Astrocyte of the hippocampus (primary cell): ENCODE measurements at regions not wholly inside any gene's neighbourhood (a gene's known extent, or its start where the extent isn't known, plus 50 kb on each side); places are given as distances from the start of the nearest gene placed in this dataset.
A peak's percentile ranks its signal among the peaks of the same experiment; 100 is the strongest.

ENCODE experiments used
- DNase-seq: peaks from one replicate; pipeline ENCODE4 v3.0.0; 2011; ENCODE audit warnings: low read depth, low spot score

DNA sequence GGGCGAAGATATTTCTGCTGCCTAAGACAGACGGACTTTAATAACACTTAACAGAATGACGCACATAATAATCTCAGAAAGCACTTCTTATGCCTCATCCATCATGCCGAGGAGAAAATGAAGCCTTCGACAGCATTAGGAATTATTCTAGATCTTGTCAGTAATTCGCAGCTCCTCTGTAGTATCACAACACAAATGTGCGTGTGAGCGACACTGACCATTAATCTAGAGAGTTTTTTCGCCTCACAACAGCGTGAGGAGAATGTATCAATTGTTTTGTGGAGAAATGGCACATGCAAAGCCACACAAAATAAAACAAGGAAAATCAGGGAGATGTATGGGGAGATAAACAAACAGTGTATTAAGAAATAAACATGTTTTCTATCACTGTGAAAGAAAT is 410.2 kb upstream of the PSMD7 start:
- DNase-seq, result no peak

DNA sequence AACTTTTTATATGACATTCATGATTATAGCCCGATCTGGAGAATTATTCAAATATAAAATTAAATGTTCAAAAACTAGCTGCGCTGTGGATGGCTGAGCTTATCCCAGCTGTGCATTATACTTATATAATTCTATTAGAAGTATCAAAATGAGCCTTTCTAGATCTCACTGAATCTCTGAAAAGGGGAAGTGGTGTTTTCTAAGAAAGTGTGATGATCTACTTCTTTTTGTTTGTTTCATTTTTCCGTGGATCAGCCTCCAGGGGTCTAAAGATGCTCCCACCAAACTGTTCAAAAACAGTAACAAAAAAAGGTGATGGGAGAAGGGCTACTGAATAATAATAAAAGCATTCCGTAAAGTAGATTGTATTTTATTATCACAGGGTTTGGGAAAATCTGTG is 411.3 kb upstream of the PSMD7 start:
- no peak for DNase-seq

DNA sequence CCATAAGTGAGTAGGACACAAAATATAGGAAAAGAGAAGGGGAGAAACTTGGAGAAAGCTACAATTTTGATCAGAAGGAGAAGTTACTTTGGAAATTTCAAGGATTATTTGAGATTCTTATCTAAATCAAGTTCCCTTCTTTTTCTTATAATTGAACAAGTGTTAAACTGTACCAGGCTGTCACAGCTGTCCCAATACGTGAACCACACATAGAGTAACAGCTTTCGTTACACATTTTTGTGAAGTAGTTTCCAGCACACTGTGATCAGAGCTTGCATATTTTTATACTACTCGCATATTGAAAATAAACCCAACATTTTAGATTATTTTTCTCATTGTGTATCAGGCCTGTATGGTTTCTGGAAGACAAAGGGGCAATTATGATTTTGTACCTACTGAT is 412.8 kb upstream of the PSMD7 start:
- no peak for DNase-seq

DNA sequence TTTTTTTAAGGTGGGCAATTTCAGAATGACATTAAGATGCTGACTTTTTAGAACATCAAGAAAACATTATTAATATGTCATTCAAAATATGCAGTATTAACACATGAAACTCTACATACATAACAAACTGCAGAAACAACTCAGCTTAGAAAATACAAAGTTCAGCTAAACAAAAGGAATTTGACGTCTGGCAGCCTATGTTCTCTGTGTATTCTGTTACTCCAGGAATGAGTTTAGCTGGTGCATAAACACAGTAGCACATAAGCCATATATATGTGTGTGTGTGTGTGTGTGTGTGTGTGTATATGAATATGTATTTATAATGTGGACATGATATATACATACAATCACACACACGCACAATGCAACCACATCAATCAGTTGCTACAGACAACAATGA is 413.5 kb upstream of the PSMD7 start:
- DNase-seq, result no peak

GRCh38 chr16:73882651-73883050 is 414.0 kb upstream of the PSMD7 start:
- DNase-seq, result no peak

- DNase-seq, result peak; percentile 36
These were observed 414.6 kb upstream of the PSMD7 start for GRCh38 chr16:73882033-73882432.

GRCh38 chr16:73879621-73880020 is 417.0 kb upstream of the PSMD7 start:
- DNase-seq, result no peak

DNA sequence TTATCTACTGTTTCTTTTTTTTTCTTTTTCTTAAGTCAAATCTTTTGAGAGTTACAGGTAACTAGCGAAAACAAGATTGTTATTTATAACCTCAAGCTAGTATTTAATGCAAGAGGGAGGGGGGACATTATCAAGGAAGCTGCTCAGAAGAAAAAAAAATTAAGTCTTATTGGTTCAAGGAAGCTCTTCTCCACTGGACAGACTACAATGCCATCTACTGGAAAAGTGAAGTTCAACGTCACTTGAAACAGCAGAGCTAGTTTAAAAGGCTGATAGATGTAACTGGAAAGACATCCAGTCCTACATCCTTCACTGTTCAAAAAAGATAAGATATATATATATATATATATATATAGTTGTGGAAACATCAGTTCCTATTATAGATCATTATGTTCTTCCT is 418.0 kb upstream of the PSMD7 start:
- peak; percentile 77 for DNase-seq

- no peak for DNase-seq
These were observed 419.5 kb upstream of the PSMD7 start for GRCh38 chr16:73877150-73877549.

DNA sequence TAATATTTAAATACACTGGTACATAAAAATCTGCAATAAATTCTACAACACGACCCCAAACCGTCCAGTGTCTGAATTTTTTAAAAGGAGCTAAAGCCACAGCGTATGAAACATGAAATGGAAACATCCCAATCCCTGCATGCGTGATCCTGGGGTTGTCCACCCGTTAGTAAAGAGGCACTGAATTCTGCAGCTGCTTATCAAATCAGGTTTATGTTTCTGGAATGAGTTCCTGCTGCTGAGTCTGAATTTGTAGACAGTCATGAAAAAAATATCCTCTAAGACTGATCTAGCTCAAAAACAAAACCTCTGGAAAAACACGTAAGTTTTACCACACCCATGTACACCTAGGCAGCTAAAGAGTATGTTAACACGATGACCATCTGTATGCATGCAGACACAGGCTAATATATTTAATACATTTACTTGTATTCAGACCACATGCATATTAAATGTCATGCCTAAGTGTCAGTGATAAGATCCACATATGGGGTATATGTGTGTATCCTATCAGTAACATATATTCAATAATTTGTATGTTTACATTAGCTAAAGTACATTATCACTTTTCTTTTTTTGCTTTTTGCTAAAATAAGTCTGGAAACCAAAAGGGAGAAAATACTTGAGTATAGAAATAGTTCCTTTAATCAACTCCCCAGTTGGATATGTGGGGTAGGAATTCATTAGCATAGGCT is 420.5 kb upstream of the PSMD7 start:
- DNase-seq, result no peak

- DNase-seq, result no peak
These were observed 422.3 kb upstream of the PSMD7 start for GRCh38 chr16:73874324-73874723.

DNA sequence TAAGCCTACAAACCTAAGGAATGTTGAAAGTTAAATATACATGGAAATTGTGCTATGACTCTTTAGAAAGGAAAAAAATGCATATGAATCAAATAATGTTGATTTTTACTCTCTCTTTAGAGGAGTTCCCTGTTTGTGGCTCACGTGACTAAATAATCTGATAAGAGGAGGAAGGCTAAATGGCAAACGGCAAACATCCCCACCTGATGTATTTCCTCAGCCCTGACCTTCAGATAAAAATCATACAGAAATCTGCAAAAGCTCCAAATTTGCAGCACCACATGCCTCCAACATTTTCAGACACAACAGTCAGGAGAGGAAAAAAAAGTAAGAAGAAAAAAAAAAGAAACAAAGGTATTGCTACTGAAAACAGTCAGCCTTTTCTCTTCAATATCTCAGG is 423.0 kb upstream of the PSMD7 start:
- no peak for DNase-seq

DNA sequence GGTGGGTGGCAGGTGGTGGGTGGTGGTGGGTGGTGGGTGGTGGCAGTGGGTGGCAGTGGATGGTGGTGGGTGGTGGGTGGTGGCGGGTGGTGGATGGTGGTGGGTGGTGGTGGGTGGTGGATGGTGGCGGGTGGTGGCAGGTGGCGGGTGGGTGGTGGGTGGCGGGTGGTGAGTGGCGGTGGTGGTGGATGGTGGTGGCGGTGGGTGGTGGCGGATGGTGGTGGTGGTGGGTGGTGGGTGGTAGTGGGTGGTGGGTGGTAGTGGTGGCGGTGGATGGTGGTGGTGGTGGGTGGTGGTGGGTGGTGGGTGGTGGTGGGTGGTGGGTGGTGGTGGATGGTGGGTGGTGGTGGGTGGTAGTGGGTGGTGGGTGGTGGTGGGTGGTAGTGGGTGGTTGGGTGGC is 423.8 kb upstream of the PSMD7 start:
- DNase-seq, result no peak

- no peak for DNase-seq
These were observed 425.4 kb upstream of the PSMD7 start for GRCh38 chr16:73871088-73871733.

DNA sequence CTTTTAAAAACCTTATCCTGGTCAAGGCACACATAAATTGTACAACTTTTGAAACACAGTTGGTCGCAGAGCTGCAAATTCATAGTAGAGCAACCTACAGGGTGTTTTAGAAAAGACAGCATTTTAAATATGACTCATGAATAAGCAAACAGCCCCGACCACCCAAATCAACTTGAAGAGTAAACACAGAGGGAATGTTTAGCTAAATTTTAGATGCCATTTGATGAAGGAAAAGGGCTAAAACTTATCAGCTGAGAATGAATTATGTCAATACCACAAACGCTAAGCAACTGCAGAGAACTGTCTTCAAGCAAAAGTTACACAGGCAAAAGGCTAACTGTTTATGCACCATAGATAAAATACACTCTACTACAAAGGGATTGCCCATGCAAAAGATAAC is 427.5 kb upstream of the PSMD7 start:
- no peak for DNase-seq

GRCh38 chr16:73864868-73865267 is 431.7 kb upstream of the PSMD7 start:
- DNase-seq, result no peak

GRCh38 chr16:73858326-73858725 is 438.3 kb upstream of the PSMD7 start:
- DNase-seq, result no peak

GRCh38 chr16:73853968-73854367 is 442.6 kb upstream of the PSMD7 start:
- no peak for DNase-seq

DNA sequence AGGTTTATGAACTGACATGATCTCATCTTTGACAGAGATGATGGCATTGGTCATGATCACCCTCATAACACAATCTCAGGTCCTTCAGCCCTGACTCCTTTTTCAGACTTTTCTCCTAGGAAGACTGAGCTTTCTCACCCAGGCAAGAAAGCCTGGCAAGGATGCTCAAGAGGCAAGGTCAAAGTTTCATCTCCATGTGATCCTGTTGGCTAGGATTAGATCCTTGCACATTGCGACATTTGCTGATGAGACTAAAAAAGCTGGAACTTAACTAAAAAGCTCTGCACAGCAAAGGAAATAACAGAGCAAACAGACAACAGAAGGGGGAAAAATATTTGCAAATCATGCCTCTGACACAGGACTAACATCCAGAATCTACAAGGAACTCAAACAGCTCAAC is 444.1 kb upstream of the PSMD7 start:
- DNase-seq, result no peak

DNA sequence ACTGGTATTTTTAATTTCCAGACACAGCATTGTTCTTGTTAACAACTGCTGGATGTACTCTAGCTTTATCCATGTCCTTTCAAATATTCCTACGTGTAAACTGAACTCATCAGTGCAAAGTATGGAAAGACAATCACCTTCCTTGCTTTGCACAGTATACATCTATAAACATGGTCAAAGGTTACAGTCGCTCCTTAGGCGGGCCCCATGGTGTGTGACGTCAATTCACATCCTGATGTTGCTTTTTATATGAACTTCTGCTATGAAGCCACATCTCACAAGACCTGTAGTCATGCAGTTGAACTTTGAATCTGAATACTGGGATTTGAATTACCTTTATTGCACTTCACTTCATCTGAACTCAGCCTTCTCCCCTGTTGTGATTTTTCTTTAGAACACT is 447.6 kb upstream of the PSMD7 start:
- DNase-seq, result no peak

DNA sequence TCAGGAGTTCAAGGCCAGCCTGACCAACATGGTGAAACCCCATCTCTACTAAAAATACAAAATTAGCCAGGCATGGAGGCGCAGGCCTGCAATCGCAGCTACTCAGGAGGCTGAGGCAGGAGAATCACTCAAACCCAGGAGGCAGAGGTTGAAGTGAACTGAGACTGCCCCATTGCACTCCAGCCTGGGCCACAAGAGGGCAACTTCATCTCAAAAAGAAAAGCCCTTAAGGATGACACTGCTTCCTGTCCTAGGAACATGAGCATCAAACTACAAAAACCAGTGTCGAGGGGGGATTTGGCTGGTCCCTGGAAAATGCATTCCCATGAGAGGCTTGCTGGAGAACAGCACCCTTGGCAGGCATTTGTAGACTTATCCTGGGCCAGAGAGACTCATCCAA is 449.5 kb upstream of the PSMD7 start:
- no peak for DNase-seq

DNA sequence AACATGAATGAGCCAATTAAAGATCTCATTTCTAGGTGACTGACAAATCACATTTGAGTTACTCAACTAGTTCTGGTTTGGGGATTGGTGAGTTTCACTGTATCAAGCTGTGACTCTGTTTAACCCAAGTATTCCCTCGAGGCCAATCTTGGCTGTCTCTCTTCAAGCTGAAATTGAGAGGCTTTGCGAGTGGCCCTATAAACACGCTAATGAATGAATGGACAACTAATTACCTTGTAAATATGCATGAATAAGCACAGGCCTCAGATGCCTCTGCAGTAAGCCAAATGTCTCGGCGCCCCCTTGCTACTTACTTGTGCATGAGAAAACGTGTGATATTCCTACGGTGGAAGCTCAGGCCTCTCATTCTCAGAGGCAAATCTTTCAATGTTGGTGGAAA is 450.3 kb upstream of the PSMD7 start:
- DNase-seq, result peak; percentile 5

GRCh38 chr16:73846007-73846330 is 450.6 kb upstream of the PSMD7 start:
- peak; percentile 1 for DNase-seq
